ENCODE measurements at regions not wholly inside any gene's neighbourhood (a gene's known extent, or its start where the extent isn't known, plus 50 kb on each side); places are given as distances from the start of the nearest gene placed in this dataset.
A peak's percentile ranks its signal among the peaks of the same experiment; 100 is the strongest.

DNA sequence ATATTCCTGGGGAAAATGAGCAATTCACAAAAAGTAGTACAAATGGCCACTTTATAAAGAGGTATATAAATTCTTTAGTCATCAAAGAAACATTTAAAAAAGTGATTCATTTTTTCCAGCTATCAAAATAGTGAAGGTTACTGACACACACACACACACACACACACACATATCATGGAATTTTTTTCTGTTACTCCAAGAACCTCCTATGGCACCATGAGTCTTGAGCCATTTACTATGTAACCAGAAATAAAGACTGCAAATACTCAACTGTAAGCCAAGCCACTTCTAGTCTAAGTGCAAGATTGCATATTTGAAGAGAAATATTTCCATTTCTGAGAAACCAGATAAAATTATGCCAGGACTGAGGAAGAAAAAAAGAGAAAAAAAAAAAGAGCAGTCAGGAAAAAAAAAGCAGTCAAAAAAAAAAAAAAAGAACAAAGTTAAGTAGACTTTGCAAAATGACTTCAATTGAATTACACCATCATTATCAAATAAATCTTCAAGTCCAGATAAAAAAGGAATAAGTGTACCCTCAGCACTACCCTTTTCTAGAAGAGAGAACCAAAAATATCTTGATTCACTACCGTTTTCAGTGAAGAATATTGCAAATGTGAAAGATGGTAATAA lies 275.7 kb downstream of the DAD1 start:
- Histone ChIP-seq H3K9ac (ENCODE audit: insufficient read depth, low read length, poor library complexity, severe bottlenecking) (no peak overlapping the region), H2AFZ (ENCODE audit: insufficient read depth, low read depth, low read length, poor library complexity, severe bottlenecking) (no peak overlapping the region), H3K36me3 (replicated peaks in 1 of 2; ENCODE audit: control insufficient read depth in 1 of 2, insufficient read depth in 2 of 2, low read length in 2 of 2) (no peaks in the 10 kb centered on the region), H3K4me1 (ENCODE audit: control insufficient read depth in 1 of 2, insufficient read depth in 2 of 2, low read length in 2 of 2) (peaks cover 6 to 7% of the 10 kb centered on the region in 2 donors), H3K27ac (ENCODE audit: low read depth in 1 of 2, low read length in 2 of 2) (no peak overlapping the region), H3K4me2 (replicated peaks; ENCODE audit: extremely low read depth, low read length, poor library complexity, severe bottlenecking) (no peak overlapping the region), H3K79me2 (ENCODE audit: insufficient read depth, low read length) (no peaks in the 10 kb centered on the region), H3K9me3 (replicated peaks in 1 of 2; ENCODE audit: control insufficient read depth in 1 of 2, insufficient read depth in 1 of 2, low read length in 2 of 2) (no peaks in the 10 kb centered on the region), H3K27me3 (ENCODE audit: control insufficient read depth in 2 of 2, insufficient read depth in 2 of 2, low read length in 2 of 2) (no peaks in the 10 kb centered on the region), H4K20me1 (ENCODE audit: insufficient read depth, low read length) (no peaks in the 10 kb centered on the region), H3K4me3 (replicated peaks in 1 of 3; ENCODE audit: low read depth in 2 of 3, low read length in 3 of 3) (no peak overlapping the region)
- Mint-ChIP-seq H3K4me1 (peaks cover 10% of the 10 kb centered on the region), H3K27me3 (ENCODE audit: low read depth in 3 of 3) (peaks cover 0 to 2% (median 0%) of the 10 kb centered on the region in 3 donors), H3K4me3 (no peak overlapping the region), H3K36me3 (no peaks in the 10 kb centered on the region), H3K9me3 (no peaks in the 10 kb centered on the region), H3K27ac (no peak overlapping the region)
- no CpG with 5 or more reads among the region's 1 CpG for WGBS (ENCODE audit: insufficient coverage)
- TF ChIP-seq, protein P1, sequence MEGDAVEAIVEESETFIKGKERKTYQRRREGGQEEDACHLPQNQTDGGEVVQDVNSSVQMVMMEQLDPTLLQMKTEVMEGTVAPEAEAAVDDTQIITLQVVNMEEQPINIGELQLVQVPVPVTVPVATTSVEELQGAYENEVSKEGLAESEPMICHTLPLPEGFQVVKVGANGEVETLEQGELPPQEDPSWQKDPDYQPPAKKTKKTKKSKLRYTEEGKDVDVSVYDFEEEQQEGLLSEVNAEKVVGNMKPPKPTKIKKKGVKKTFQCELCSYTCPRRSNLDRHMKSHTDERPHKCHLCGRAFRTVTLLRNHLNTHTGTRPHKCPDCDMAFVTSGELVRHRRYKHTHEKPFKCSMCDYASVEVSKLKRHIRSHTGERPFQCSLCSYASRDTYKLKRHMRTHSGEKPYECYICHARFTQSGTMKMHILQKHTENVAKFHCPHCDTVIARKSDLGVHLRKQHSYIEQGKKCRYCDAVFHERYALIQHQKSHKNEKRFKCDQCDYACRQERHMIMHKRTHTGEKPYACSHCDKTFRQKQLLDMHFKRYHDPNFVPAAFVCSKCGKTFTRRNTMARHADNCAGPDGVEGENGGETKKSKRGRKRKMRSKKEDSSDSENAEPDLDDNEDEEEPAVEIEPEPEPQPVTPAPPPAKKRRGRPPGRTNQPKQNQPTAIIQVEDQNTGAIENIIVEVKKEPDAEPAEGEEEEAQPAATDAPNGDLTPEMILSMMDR (IDR thresholded peaks at IDR 0.05): no peak
- no peak for DNase-seq
- intact Hi-C loops (cut with micrococcal nuclease): loop anchor here (10.0 kb wide), 2 partner anchors 62 to 162 kb away; no protein-coding TSS in a partner anchor

DNA sequence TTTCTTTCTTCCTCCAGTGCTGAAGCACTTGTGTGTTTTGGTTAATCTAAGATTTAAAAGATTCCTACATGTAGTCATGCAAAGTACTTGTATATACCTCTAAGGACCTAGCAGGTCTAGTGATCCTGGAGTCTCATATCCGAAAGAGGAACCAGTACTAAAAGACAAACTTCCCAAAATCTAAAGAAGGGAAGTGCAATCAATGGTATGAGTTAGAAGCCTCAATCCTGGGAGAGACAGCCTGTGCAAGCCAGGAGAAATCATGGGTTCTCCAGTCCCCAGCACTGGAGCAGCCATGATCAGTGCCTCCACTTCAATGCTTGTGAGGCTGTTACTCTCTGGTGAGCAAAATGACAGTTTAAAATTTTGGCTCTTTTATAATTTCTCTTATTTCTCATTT lies 277.4 kb downstream of the DAD1 start:
- Mint-ChIP-seq H3K27ac (no peak overlapping the region), H3K27me3 (ENCODE audit: low read depth in 3 of 3) (peaks cover 0 to 2% (median 0%) of the 10 kb centered on the region in 3 donors), H3K36me3 (no peaks in the 10 kb centered on the region), H3K4me3 (no peak overlapping the region), H3K4me1 (peaks cover 10% of the 10 kb centered on the region), H3K9me3 (no peaks in the 10 kb centered on the region)
- TF ChIP-seq, protein P1 (IDR thresholded peaks at IDR 0.05): no peak
- H3K27me3 ChIP-seq (ENCODE audit: control insufficient read depth in 2 of 2, insufficient read depth in 2 of 2, low read length in 2 of 2): no peaks in the 10 kb centered on the region
- H3K9ac ChIP-seq (ENCODE audit: insufficient read depth, low read length, poor library complexity, severe bottlenecking): no peak overlapping the region
- no CpG with 5 or more reads among the region's 1 CpG for WGBS (ENCODE audit: insufficient coverage)
- H3K27ac ChIP-seq (ENCODE audit: low read depth in 1 of 2, low read length in 2 of 2): no peak overlapping the region
- peak overlapping the region; percentile 7 for H3K4me2 ChIP-seq (replicated peaks; ENCODE audit: extremely low read depth, low read length, poor library complexity, severe bottlenecking)
- no peak overlapping the region for H3K4me3 ChIP-seq (replicated peaks in 1 of 3; ENCODE audit: low read depth in 2 of 3, low read length in 3 of 3)
- H3K4me1 ChIP-seq (ENCODE audit: control insufficient read depth in 1 of 2, insufficient read depth in 2 of 2, low read length in 2 of 2): peaks cover 6 to 7% of the 10 kb centered on the region in 2 donors
- no peak overlapping the region for H2AFZ ChIP-seq (ENCODE audit: insufficient read depth, low read depth, low read length, poor library complexity, severe bottlenecking)
- intact Hi-C loops (cut with micrococcal nuclease): loop anchor here (10.0 kb wide), 2 partner anchors 63 to 163 kb away; no protein-coding TSS in a partner anchor
- no peaks in the 10 kb centered on the region for H4K20me1 ChIP-seq (ENCODE audit: insufficient read depth, low read length)
- H3K36me3 ChIP-seq (replicated peaks in 1 of 2; ENCODE audit: control insufficient read depth in 1 of 2, insufficient read depth in 2 of 2, low read length in 2 of 2): no peaks in the 10 kb centered on the region
- DNase-seq: peak; percentile 11 to 47 (median 41)
- no peaks in the 10 kb centered on the region for H3K9me3 ChIP-seq (replicated peaks in 1 of 2; ENCODE audit: control insufficient read depth in 1 of 2, insufficient read depth in 1 of 2, low read length in 2 of 2)
- H3K79me2 ChIP-seq (ENCODE audit: insufficient read depth, low read length): no peaks in the 10 kb centered on the region

Data from CD14-positive monocyte (primary cell).